ENCODE measurements at regions not wholly inside any gene's neighbourhood (a gene's known extent, or its start where the extent isn't known, plus 50 kb on each side); places are given as distances from the start of the nearest gene placed in this dataset.

DNA sequence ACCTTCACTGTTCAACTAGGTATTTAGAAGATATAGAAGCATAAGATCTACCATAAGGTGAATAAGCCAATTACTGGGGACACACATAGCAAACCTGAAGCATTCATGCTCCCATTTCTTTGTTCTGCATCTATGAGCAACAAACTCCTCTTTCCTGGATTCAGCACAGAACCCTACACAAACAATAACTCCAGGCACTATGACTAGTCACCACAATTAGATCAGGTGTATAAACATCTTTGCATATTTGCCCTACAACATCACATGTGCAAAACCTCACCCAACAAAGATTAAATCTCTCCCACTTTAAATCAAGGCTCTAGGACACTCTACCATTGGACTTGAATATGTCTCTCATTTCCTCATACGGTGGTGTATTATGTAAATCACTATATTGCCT lies 652.3 kb downstream of the EPHA7 start:
- TF ChIP-seq EZH2 (IDR thresholded peaks at IDR 0.05; ENCODE audit: low read length), result no peak
- TF ChIP-seq, protein P1, sequence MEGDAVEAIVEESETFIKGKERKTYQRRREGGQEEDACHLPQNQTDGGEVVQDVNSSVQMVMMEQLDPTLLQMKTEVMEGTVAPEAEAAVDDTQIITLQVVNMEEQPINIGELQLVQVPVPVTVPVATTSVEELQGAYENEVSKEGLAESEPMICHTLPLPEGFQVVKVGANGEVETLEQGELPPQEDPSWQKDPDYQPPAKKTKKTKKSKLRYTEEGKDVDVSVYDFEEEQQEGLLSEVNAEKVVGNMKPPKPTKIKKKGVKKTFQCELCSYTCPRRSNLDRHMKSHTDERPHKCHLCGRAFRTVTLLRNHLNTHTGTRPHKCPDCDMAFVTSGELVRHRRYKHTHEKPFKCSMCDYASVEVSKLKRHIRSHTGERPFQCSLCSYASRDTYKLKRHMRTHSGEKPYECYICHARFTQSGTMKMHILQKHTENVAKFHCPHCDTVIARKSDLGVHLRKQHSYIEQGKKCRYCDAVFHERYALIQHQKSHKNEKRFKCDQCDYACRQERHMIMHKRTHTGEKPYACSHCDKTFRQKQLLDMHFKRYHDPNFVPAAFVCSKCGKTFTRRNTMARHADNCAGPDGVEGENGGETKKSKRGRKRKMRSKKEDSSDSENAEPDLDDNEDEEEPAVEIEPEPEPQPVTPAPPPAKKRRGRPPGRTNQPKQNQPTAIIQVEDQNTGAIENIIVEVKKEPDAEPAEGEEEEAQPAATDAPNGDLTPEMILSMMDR (optimal IDR thresholded peaks at IDR 0.05 in 1 of 3, IDR thresholded peaks at IDR 0.05 in 1 of 3, conservative IDR thresholded peaks at IDR 0.05 in 1 of 3; ENCODE audit: extremely low read depth in 1 of 3, insufficient read depth in 2 of 3, low read length in 3 of 3), result no peak
- no peak overlapping the region for H3K9ac ChIP-seq (ENCODE audit: control insufficient read depth, extremely low read depth, insufficient read depth, low read length)
- H2AFZ ChIP-seq (ENCODE audit: control insufficient read depth, low read length), result no peak overlapping the region
- no peaks in the 10 kb centered on the region for H3K9me1 ChIP-seq (ENCODE audit: control insufficient read depth, extremely low read depth, insufficient read depth, low read length)
- H3K27me3 ChIP-seq (ENCODE audit: control insufficient read depth, extremely low read depth, insufficient read depth, low read length), result no peaks in the 10 kb centered on the region
- H3K27ac ChIP-seq (ENCODE audit: control insufficient read depth, insufficient read depth, low read length), result no peak overlapping the region
- FAIRE-seq (no peak), DNase-seq (ENCODE audit: low read depth, low spot score) (no peak)
- H3K36me3 ChIP-seq (ENCODE audit: control insufficient read depth in 2 of 2, extremely low read depth in 1 of 2, insufficient read depth in 2 of 2, low read length in 2 of 2), result no peaks in the 10 kb centered on the region
- H3K4me2 ChIP-seq (ENCODE audit: control insufficient read depth, extremely low read depth, insufficient read depth, low read depth, low read length), result no peak overlapping the region
- no peak overlapping the region for H3K4me3 ChIP-seq (ENCODE audit: control insufficient read depth in 2 of 3, extremely low read depth in 1 of 3, insufficient read depth in 2 of 3, low read depth in 1 of 3, low read length in 3 of 3)
- no peaks in the 10 kb centered on the region for H3K79me2 ChIP-seq (ENCODE audit: control insufficient read depth, insufficient read depth, low read length)
- H3K4me1 ChIP-seq (ENCODE audit: control insufficient read depth, extremely low read depth, insufficient read depth, low read length), result no peaks in the 10 kb centered on the region
- no peaks in the 10 kb centered on the region for H4K20me1 ChIP-seq (ENCODE audit: control insufficient read depth, extremely low read depth, insufficient read depth, low read length)
- dilution Hi-C loops (cut with MboI; ENCODE audit: extremely low pct_ligation_motif_present, low sequenced_read_pairs), result no loop called here
- H3K9me3 ChIP-seq (ENCODE audit: control insufficient read depth, low read depth, low read length), result no peaks in the 10 kb centered on the region

- DNase-seq (ENCODE audit: low read depth, low spot score) (no peak), FAIRE-seq (no peak)
- H3K27ac ChIP-seq (ENCODE audit: control insufficient read depth, insufficient read depth, low read length), result no peak overlapping the region
- H3K9ac ChIP-seq (ENCODE audit: control insufficient read depth, extremely low read depth, insufficient read depth, low read length), result no peak overlapping the region
- TF ChIP-seq, protein P1 (optimal IDR thresholded peaks at IDR 0.05 in 1 of 3, IDR thresholded peaks at IDR 0.05 in 1 of 3, conservative IDR thresholded peaks at IDR 0.05 in 1 of 3; ENCODE audit: extremely low read depth in 1 of 3, insufficient read depth in 2 of 3, low read length in 3 of 3), result no peak
- no peak for TF ChIP-seq EZH2 (IDR thresholded peaks at IDR 0.05; ENCODE audit: low read length)
- no peak overlapping the region for H2AFZ ChIP-seq (ENCODE audit: control insufficient read depth, low read length)
- H3K9me3 ChIP-seq (ENCODE audit: control insufficient read depth, low read depth, low read length), result no peaks in the 10 kb centered on the region
- no peaks in the 10 kb centered on the region for H3K79me2 ChIP-seq (ENCODE audit: control insufficient read depth, insufficient read depth, low read length)
- no peak overlapping the region for H3K4me3 ChIP-seq (ENCODE audit: control insufficient read depth in 2 of 3, extremely low read depth in 1 of 3, insufficient read depth in 2 of 3, low read depth in 1 of 3, low read length in 3 of 3)
- H4K20me1 ChIP-seq (ENCODE audit: control insufficient read depth, extremely low read depth, insufficient read depth, low read length), result no peaks in the 10 kb centered on the region
- no peak overlapping the region for H3K4me2 ChIP-seq (ENCODE audit: control insufficient read depth, extremely low read depth, insufficient read depth, low read depth, low read length)
- dilution Hi-C loops (cut with MboI; ENCODE audit: extremely low pct_ligation_motif_present, low sequenced_read_pairs), result no loop called here
- H3K36me3 ChIP-seq (ENCODE audit: control insufficient read depth in 2 of 2, extremely low read depth in 1 of 2, insufficient read depth in 2 of 2, low read length in 2 of 2), result no peaks in the 10 kb centered on the region
- no peaks in the 10 kb centered on the region for H3K4me1 ChIP-seq (ENCODE audit: control insufficient read depth, extremely low read depth, insufficient read depth, low read length)
- no peaks in the 10 kb centered on the region for H3K9me1 ChIP-seq (ENCODE audit: control insufficient read depth, extremely low read depth, insufficient read depth, low read length)
- H3K27me3 ChIP-seq (ENCODE audit: control insufficient read depth, extremely low read depth, insufficient read depth, low read length), result no peaks in the 10 kb centered on the region
Measured at GRCh38 chr6:92763680-92764079, 655.7 kb downstream of the EPHA7 start.

Measured in keratinocyte (primary cell).